ENCODE measurements at regions not wholly inside any gene's neighbourhood (a gene's known extent, or its start where the extent isn't known, plus 50 kb on each side); places are given as distances from the start of the nearest gene placed in this dataset.

DNA sequence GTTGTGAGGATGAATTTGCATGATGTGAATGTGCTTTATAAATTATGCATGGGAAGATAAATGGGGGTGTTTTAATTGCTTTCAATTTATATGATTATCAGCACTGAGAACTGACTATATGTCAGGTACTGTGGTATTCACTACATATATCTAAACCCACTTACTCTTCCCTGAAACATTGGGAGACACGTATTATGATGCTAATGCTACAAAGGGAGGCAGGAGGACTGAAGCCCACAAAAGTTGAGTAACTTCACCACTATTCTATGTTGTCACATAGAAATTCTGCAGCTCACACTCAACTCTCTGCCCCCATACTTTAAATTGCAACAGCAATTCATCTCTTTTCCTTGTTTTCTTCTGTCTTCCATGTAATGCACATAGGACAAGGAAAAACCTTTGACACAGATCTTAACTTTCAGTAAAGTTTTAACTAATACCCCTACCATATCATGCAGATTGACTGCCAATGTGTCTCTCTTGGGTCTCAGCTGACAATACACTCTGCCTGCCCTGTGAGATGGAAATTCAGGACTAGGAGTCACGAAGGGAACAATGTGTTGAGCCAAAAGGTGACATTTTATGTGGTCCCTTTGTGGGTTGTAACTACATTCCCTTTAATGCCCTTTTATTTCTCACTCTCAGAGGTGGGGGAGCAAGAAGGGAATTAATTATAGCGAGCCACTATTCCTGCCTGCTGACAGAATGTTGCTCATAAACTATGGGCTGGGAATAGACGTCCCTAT is 691.0 kb upstream of the SORCS1 start:
- TF ChIP-seq POLR2A (IDR thresholded peaks at IDR 0.05) (no peak), EP300 (IDR thresholded peaks at IDR 0.05) (no peak)
- TF ChIP-seq, protein P1, sequence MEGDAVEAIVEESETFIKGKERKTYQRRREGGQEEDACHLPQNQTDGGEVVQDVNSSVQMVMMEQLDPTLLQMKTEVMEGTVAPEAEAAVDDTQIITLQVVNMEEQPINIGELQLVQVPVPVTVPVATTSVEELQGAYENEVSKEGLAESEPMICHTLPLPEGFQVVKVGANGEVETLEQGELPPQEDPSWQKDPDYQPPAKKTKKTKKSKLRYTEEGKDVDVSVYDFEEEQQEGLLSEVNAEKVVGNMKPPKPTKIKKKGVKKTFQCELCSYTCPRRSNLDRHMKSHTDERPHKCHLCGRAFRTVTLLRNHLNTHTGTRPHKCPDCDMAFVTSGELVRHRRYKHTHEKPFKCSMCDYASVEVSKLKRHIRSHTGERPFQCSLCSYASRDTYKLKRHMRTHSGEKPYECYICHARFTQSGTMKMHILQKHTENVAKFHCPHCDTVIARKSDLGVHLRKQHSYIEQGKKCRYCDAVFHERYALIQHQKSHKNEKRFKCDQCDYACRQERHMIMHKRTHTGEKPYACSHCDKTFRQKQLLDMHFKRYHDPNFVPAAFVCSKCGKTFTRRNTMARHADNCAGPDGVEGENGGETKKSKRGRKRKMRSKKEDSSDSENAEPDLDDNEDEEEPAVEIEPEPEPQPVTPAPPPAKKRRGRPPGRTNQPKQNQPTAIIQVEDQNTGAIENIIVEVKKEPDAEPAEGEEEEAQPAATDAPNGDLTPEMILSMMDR (IDR thresholded peaks at IDR 0.05) = no peak

All from ovary (tissue), 3 donors.